HG03159 (cell line): ENCODE measurements at regions not wholly inside any gene's neighbourhood (a gene's known extent, or its start where the extent isn't known, plus 50 kb on each side); places are given as distances from the start of the nearest gene placed in this dataset.

Source experiments
- ATAC-seq: cut with Tn5 transposase; IDR thresholded peaks from one replicate; pipeline ENCODE4 v1.9.1; 2021; ENCODE audit warnings: mild to moderate bottlenecking, moderate library complexity; ENCODE audit not compliant: unreplicated experiment

GRCh38 chr18:54023471-54023870, 201.0 kb downstream of the MBD2 start:
- ATAC-seq: no peak

GRCh38 chr18:54020966-54021365, 203.5 kb downstream of the MBD2 start:
- ATAC-seq: no peak

GRCh38 chr18:54020156-54020745, 204.2 kb downstream of the MBD2 start:
- ATAC-seq: no peak

GRCh38 chr18:54019641-54020040, 204.8 kb downstream of the MBD2 start:
- no peak for ATAC-seq

- no peak for ATAC-seq
These were observed 211.0 kb downstream of the MBD2 start for GRCh38 chr18:54013452-54013851.

- peak; percentile 49 for ATAC-seq
These were observed 219.6 kb downstream of the MBD2 start for GRCh38 chr18:54004828-54005227.

- ATAC-seq: no peak
These were observed 221.3 kb downstream of the MBD2 start for GRCh38 chr18:54003195-54003594.

GRCh38 chr18:53997064-53997463, 227.4 kb downstream of the MBD2 start:
- ATAC-seq: no peak

- no peak for ATAC-seq
These were observed 230.5 kb downstream of the MBD2 start for GRCh38 chr18:53994016-53994415.

- ATAC-seq: no peak
These were observed 232.7 kb downstream of the MBD2 start for GRCh38 chr18:53991805-53992204.

- ATAC-seq: no peak
These were observed 233.3 kb downstream of the MBD2 start for GRCh38 chr18:53991202-53991601.

- ATAC-seq: no peak
These were observed 234.0 kb downstream of the MBD2 start for GRCh38 chr18:53990485-53990884.

GRCh38 chr18:53984021-53984420, 240.4 kb downstream of the MBD2 start:
- ATAC-seq: no peak

- ATAC-seq: no peak
These were observed 253.1 kb downstream of the MBD2 start for GRCh38 chr18:53971331-53971730.

- ATAC-seq: peak; percentile 58
These were observed 271.8 kb downstream of the MBD2 start for GRCh38 chr18:53952700-53953099.

- no peak for ATAC-seq
These were observed 273.9 kb downstream of the MBD2 start for GRCh38 chr18:53950545-53950944.

GRCh38 chr18:53948991-53949390, 275.5 kb downstream of the MBD2 start:
- ATAC-seq: no peak

- ATAC-seq: no peak
These were observed 277.3 kb downstream of the MBD2 start for GRCh38 chr18:53947092-53947640.

GRCh38 chr18:53946594-53946993, 277.9 kb downstream of the MBD2 start:
- ATAC-seq: no peak

GRCh38 chr18:53944721-53945120, 279.7 kb downstream of the MBD2 start:
- no peak for ATAC-seq

- no peak for ATAC-seq
These were observed 281.1 kb downstream of the MBD2 start for GRCh38 chr18:53943326-53943860.

- ATAC-seq: no peak
These were observed 282.7 kb downstream of the MBD2 start for GRCh38 chr18:53941601-53942338.
